Astrocyte (in vitro differentiated cells and primary cell): ENCODE measurements at regions not wholly inside any gene's neighbourhood (a gene's known extent, or its start where the extent isn't known, plus 50 kb on each side); places are given as distances from the start of the nearest gene placed in this dataset.
A peak's percentile ranks its signal among the peaks of the same experiment; 100 is the strongest.

Source experiments
- DNase-seq: peaks from one replicate; pipeline ENCODE4 v3.0.0-alpha.2; 2010; ENCODE audit warnings: low read depth
- FAIRE-seq: peaks from 2 replicates; lab custom pipeline; 2011; peaks lifted over from hg19 to GRCh38; lab: Jason Lieb, UNC
- H2AFZ ChIP-seq: 2 replicates; pipeline ENCODE4 v1.6.0; 2012; ENCODE audit warnings: low read depth, low read length, inconsistent platforms
- H3K27ac ChIP-seq: 2 replicates; pipeline ENCODE4 v1.5.1; 2011; ENCODE audit warnings: low read depth, low read length, inconsistent platforms
- H3K27me3 ChIP-seq: 2 replicates; pipeline ENCODE4 v1.6.0; 2011; ENCODE audit warnings: low read length, inconsistent platforms; ENCODE audit not compliant: insufficient read depth
- H3K36me3 ChIP-seq: 2 replicates; pipeline ENCODE4 v1.5.1; 2011; ENCODE audit warnings: low read length, inconsistent platforms; ENCODE audit not compliant: insufficient read depth
- H3K4me1 ChIP-seq: 2 replicates; pipeline ENCODE4 v1.5.1; 2011; ENCODE audit warnings: low read length, inconsistent platforms; ENCODE audit not compliant: insufficient read depth
- H3K4me2 ChIP-seq: 2 replicates; pipeline ENCODE4 v1.6.0; 2012; ENCODE audit warnings: low read length, inconsistent platforms
- H3K4me3 ChIP-seq: 2 replicates; pipeline ENCODE4 v1.5.1; 2011; ENCODE audit warnings: low read depth, mild to moderate bottlenecking, low read length, inconsistent platforms; ENCODE audit not compliant: insufficient read depth
- H3K79me2 ChIP-seq: 2 replicates; pipeline ENCODE4 v1.6.0; 2012; ENCODE audit warnings: mild to moderate bottlenecking, low read length, inconsistent platforms; ENCODE audit not compliant: insufficient read depth
- H3K9ac ChIP-seq: 2 replicates; pipeline ENCODE4 v1.6.0; 2012; ENCODE audit warnings: mild to moderate bottlenecking, low read length, inconsistent platforms
- H3K9me3 ChIP-seq: 2 replicates; pipeline ENCODE4 v1.5.1; 2012; ENCODE audit warnings: low read depth, mild to moderate bottlenecking, low read length, inconsistent platforms; ENCODE audit not compliant: insufficient read depth
- H4K20me1 ChIP-seq: 2 replicates; pipeline ENCODE4 v1.6.0; 2012; ENCODE audit warnings: low read length, inconsistent platforms; ENCODE audit not compliant: insufficient read depth
- H3K27ac Mint-ChIP-seq: one replicate; pipeline ENCODE4 v1.8.0; 2021; ENCODE audit warnings: mild to moderate bottlenecking, mixed read lengths; ENCODE audit not compliant: unreplicated experiment
- H3K27me3 Mint-ChIP-seq: one replicate; pipeline ENCODE4 v1.8.0; 2021; ENCODE audit warnings: low read depth, mixed read lengths; ENCODE audit not compliant: unreplicated experiment
- H3K36me3 Mint-ChIP-seq: one replicate; pipeline ENCODE4 v1.8.0; 2021; ENCODE audit warnings: low read depth, mixed read lengths; ENCODE audit not compliant: unreplicated experiment
- H3K4me1 Mint-ChIP-seq: one replicate; pipeline ENCODE4 v1.8.0; 2021; ENCODE audit warnings: low read depth, mixed read lengths; ENCODE audit not compliant: unreplicated experiment
- H3K4me3 Mint-ChIP-seq: one replicate; pipeline ENCODE4 v1.8.0; 2021; ENCODE audit warnings: mild to moderate bottlenecking, moderate library complexity, mixed read lengths; ENCODE audit not compliant: unreplicated experiment
- H3K9me3 Mint-ChIP-seq: one replicate; pipeline ENCODE4 v1.8.0; 2021; ENCODE audit warnings: mild to moderate bottlenecking, mixed read lengths; ENCODE audit not compliant: unreplicated experiment
- EZH2 ChIP-seq: IDR thresholded peaks from 2 replicates; pipeline ENCODE4 v1.6.1; 2012; ENCODE audit warnings: mild to moderate bottlenecking, low read length, inconsistent platforms; ENCODE audit not compliant: insufficient read depth
- TF ChIP-seq, protein P1 (sequence below): IDR thresholded peaks from 2 replicates; pipeline ENCODE4 v1.5.1; 2011; ENCODE audit warnings: low read depth, mild to moderate bottlenecking, inconsistent platforms, low read length, moderate library complexity; ENCODE audit not compliant: insufficient read depth

DNA sequence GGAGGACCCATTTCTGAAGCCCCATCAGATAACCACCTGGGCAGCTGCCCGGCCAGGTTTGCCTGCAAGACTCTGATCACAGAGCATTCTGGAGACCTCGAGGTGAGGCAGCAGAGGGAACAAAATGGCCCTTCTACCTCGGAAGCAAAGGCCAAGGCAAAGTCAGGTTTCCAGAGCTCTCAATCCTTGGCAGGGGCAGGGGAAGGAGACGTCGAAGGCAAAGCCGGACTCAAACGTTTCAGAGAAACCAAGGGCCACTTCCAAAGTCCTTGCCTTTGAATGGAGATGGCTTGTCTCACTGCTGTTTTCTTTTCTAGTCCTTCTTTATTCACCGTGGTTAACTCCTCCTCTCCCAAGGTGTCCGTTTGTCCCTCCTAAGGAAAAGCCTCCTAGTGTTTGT is 355.3 kb downstream of the SOX9 start:
- Mint-ChIP-seq H3K36me3 (no peaks in the 10 kb centered on the region), H3K4me3 (no peak overlapping the region), H3K27ac (no peak overlapping the region), H3K27me3 (no peaks in the 10 kb centered on the region), H3K4me1 (peaks cover 15% of the 10 kb centered on the region), H3K9me3 (peaks cover 4% of the 10 kb centered on the region)
- peak overlapping the region; percentile 58 for H3K4me2 ChIP-seq
- DNase-seq (no peak), FAIRE-seq (no peak)
- H3K4me3 ChIP-seq: no peak overlapping the region
- H3K4me1 ChIP-seq: peaks cover 12% of the 10 kb centered on the region
- no peaks in the 10 kb centered on the region for H3K27me3 ChIP-seq
- peaks cover 88% of the 10 kb centered on the region for H3K79me2 ChIP-seq
- TF ChIP-seq, protein P1, sequence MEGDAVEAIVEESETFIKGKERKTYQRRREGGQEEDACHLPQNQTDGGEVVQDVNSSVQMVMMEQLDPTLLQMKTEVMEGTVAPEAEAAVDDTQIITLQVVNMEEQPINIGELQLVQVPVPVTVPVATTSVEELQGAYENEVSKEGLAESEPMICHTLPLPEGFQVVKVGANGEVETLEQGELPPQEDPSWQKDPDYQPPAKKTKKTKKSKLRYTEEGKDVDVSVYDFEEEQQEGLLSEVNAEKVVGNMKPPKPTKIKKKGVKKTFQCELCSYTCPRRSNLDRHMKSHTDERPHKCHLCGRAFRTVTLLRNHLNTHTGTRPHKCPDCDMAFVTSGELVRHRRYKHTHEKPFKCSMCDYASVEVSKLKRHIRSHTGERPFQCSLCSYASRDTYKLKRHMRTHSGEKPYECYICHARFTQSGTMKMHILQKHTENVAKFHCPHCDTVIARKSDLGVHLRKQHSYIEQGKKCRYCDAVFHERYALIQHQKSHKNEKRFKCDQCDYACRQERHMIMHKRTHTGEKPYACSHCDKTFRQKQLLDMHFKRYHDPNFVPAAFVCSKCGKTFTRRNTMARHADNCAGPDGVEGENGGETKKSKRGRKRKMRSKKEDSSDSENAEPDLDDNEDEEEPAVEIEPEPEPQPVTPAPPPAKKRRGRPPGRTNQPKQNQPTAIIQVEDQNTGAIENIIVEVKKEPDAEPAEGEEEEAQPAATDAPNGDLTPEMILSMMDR: no peak
- no peak for TF ChIP-seq EZH2
- peaks cover 84% of the 10 kb centered on the region for H4K20me1 ChIP-seq
- H3K27ac ChIP-seq: no peak overlapping the region
- H2AFZ ChIP-seq: no peak overlapping the region
- H3K9ac ChIP-seq: peak overlapping the region; percentile 4
- H3K36me3 ChIP-seq: no peaks in the 10 kb centered on the region
- H3K9me3 ChIP-seq: no peaks in the 10 kb centered on the region

DNA sequence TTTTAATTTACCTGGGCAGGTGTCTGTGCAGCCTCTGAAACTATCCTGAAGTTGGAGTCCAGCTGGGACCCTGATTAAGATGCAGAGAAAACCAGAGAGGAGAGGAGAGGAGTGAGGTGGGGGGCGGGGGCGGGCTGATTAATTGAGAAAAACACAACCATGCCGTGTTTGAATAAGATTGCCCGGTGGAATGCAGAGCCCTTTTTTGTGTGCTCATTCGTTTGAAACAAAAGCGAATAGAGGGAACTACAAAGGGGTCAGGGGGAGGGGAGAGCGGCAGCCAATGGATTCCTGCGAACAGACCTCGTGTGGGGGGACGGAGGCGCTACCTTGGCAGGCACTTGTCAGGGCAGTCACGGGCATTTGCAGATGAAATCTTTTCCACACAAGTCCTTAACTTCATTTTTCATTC is 355.8 kb downstream of the SOX9 start:
- Mint-ChIP-seq H3K27me3 (no peaks in the 10 kb centered on the region), H3K27ac (peak overlapping the region; percentile 58), H3K4me3 (peak overlapping the region; percentile 21), H3K36me3 (no peaks in the 10 kb centered on the region), H3K4me1 (peaks cover 15% of the 10 kb centered on the region), H3K9me3 (peaks cover 5% of the 10 kb centered on the region)
- H3K27ac ChIP-seq: no peak overlapping the region
- peaks cover 12% of the 10 kb centered on the region for H3K4me1 ChIP-seq
- peaks cover 86% of the 10 kb centered on the region for H4K20me1 ChIP-seq
- peaks cover 90% of the 10 kb centered on the region for H3K79me2 ChIP-seq
- H3K9ac ChIP-seq: peak overlapping the region; percentile 4
- no peak overlapping the region for H2AFZ ChIP-seq
- TF ChIP-seq, protein P1: no peak
- TF ChIP-seq EZH2: no peak
- H3K9me3 ChIP-seq: no peaks in the 10 kb centered on the region
- no peaks in the 10 kb centered on the region for H3K27me3 ChIP-seq
- FAIRE-seq (no peak), DNase-seq (no peak)
- no peaks in the 10 kb centered on the region for H3K36me3 ChIP-seq
- peak overlapping the region; percentile 58 for H3K4me2 ChIP-seq
- no peak overlapping the region for H3K4me3 ChIP-seq

DNA sequence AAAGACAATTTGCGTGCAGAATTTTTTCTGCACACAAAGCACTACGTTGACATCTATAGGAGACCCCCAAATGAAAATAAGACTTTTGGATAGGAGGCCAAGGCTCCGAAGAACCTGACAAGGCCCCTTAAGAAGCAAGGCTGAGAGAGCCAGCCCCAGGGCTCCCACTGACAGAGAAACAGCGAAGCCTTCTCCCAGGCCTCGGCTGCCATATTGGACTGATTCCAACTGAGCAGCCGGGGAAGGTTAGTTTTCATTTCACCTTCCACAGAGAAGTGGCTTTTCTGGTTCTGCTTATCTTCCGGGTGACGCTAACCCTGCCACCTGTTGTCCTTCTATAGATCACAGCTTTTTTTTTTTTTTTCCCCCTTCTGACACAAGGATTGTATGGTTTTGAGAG is 356.7 kb downstream of the SOX9 start:
- H3K27me3 ChIP-seq: no peaks in the 10 kb centered on the region
- H3K36me3 Mint-ChIP-seq: no peaks in the 10 kb centered on the region
- peaks cover 15% of the 10 kb centered on the region for H3K4me1 Mint-ChIP-seq
- no peak overlapping the region for H3K4me3 Mint-ChIP-seq
- no peak overlapping the region for H3K4me3 ChIP-seq
- peak overlapping the region; percentile 58 for H3K4me2 ChIP-seq
- no peak overlapping the region for H2AFZ ChIP-seq
- no peak overlapping the region for H3K27ac Mint-ChIP-seq
- H3K9me3 ChIP-seq: no peaks in the 10 kb centered on the region
- FAIRE-seq (no peak), DNase-seq (no peak)
- peaks cover 90% of the 10 kb centered on the region for H3K79me2 ChIP-seq
- no peaks in the 10 kb centered on the region for H3K27me3 Mint-ChIP-seq
- peaks cover 5% of the 10 kb centered on the region for H3K9me3 Mint-ChIP-seq
- peaks cover 12% of the 10 kb centered on the region for H3K4me1 ChIP-seq
- no peak overlapping the region for H3K27ac ChIP-seq
- no peaks in the 10 kb centered on the region for H3K36me3 ChIP-seq
- H3K9ac ChIP-seq: no peak overlapping the region
- TF ChIP-seq, protein P1: no peak
- H4K20me1 ChIP-seq: peaks cover 85% of the 10 kb centered on the region
